ENCODE measurements at regions not wholly inside any gene's neighbourhood (a gene's known extent, or its start where the extent isn't known, plus 50 kb on each side); places are given as distances from the start of the nearest gene placed in this dataset.

DNA sequence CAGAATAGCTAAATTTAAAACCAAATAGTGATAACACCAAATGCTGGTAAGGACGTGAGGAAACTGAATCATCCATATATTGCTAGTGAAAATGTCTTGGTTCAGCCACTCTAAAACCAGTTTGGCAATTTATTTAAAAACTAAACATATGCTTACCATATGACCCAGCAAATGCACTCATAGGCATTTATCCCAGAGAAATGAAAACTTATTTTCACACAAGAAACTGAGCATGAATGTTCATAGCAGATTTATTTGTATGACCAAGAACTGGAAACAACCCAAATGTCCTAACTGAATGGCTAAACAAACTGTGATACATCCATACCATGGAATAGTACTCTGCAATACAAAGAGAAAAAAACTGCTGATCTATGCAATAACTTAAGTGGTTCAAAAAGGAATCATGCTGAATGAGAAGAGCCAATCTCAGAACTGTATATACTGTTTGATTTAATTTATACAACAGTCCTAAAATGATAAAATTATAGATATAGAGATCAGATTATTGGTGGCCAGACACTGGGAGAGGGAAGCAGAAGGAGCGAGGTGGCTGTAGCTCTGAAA is 115.6 kb upstream of the ADGRF1 start:
- H4K20me1 ChIP-seq (replicated peaks; ENCODE audit: control insufficient read depth, extremely low read depth, insufficient read depth, low read length), result no peaks in the 10 kb centered on the region
- no TSS peak for BruUV-seq (replicated peaks)
- H3K9me1 ChIP-seq (replicated peaks; ENCODE audit: control insufficient read depth, extremely low read depth, insufficient read depth, low read length), result no peaks in the 10 kb centered on the region
- H3K9ac ChIP-seq (replicated peaks; ENCODE audit: extremely low read depth, insufficient read depth, low read length), result no peak overlapping the region
- TF ChIP-seq FOS (IDR thresholded peaks at IDR 0.05; ENCODE audit: borderline replicate concordance, insufficient read depth, low read length) (no peak), GATA2 (IDR thresholded peaks at IDR 0.05; ENCODE audit: insufficient read depth, insufficient read length, low read depth, low read length) (no peak), MYC (IDR thresholded peaks at IDR 0.05; ENCODE audit: low read depth, low read length) (no peak), POLR2AphosphoS5 (IDR thresholded peaks at IDR 0.05; ENCODE audit: insufficient read depth, low read depth, low read length) (no peak), JUN (IDR thresholded peaks at IDR 0.05; ENCODE audit: borderline replicate concordance, insufficient read depth, insufficient read length, low read depth) (no peak), POLR2A (IDR thresholded peaks at IDR 0.05; ENCODE audit: low read depth, low read length) (no peak), EZH2 (IDR thresholded peaks at IDR 0.05; ENCODE audit: borderline replicate concordance, low read depth, low read length, severe bottlenecking) (no peak), CTCF (IDR thresholded peaks at IDR 0.05; ENCODE audit: extremely low read depth in 1 of 2, insufficient read depth in 1 of 2, low read depth in 1 of 2, low read length in 2 of 2) (no peak)
- TF ChIP-seq, protein P1, sequence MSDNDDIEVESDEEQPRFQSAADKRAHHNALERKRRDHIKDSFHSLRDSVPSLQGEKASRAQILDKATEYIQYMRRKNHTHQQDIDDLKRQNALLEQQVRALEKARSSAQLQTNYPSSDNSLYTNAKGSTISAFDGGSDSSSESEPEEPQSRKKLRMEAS (IDR thresholded peaks at IDR 0.05; ENCODE audit: insufficient read depth, insufficient read length), result no peak
- H3K4me2 ChIP-seq (ENCODE audit: insufficient read depth, low read length), result no peak overlapping the region
- FAIRE-seq (no peak), DNase-seq (ENCODE audit: low read depth, low spot score) (no peak)
- H3K27ac ChIP-seq (ENCODE audit: insufficient read depth, low read depth, low read length), result no peak overlapping the region
- no peaks in the 10 kb centered on the region for H3K36me3 ChIP-seq (ENCODE audit: control insufficient read depth in 2 of 2, extremely low read depth in 1 of 2, insufficient read depth in 2 of 2, low read length in 2 of 2)
- H3K79me2 ChIP-seq (ENCODE audit: control insufficient read depth, insufficient read depth, low read length), result no peaks in the 10 kb centered on the region
- no peak overlapping the region for H2AFZ ChIP-seq (ENCODE audit: low read depth, low read length)
- CTCF ChIA-PET, result no interaction called here
- no peaks in the 10 kb centered on the region for H3K4me1 ChIP-seq (ENCODE audit: control insufficient read depth, extremely low read depth, insufficient read depth, low read length)
- no peak overlapping the region for H3K4me3 ChIP-seq (replicated peaks in 1 of 3; ENCODE audit: insufficient read depth in 1 of 3, low read depth in 1 of 3, low read length in 3 of 3)
- intact Hi-C loops (cut with micrococcal nuclease) (no loop called here), dilution Hi-C loops (cut with MboI; ENCODE audit: extremely low pct_ligation_motif_present, low sequenced_read_pairs) (no loop called here)
- no peaks in the 10 kb centered on the region for H3K27me3 ChIP-seq (ENCODE audit: control insufficient read depth in 2 of 2, insufficient read depth in 2 of 2, low read length in 2 of 2)
- POLR2A ChIA-PET, result no interaction called here
- no peaks in the 10 kb centered on the region for H3K9me3 ChIP-seq (replicated peaks; ENCODE audit: control insufficient read depth, insufficient read depth, low read length)
